COLO668 (cell line): ENCODE measurements at regions not wholly inside any gene's neighbourhood (a gene's known extent, or its start where the extent isn't known, plus 50 kb on each side); places are given as distances from the start of the nearest gene placed in this dataset.

Experiments used
- DNase-seq: peaks from one replicate; lab custom pipeline; 2025; ENCODE audit not compliant: unreplicated experiment; lab: John Stamatoyannopoulos, UW

DNA sequence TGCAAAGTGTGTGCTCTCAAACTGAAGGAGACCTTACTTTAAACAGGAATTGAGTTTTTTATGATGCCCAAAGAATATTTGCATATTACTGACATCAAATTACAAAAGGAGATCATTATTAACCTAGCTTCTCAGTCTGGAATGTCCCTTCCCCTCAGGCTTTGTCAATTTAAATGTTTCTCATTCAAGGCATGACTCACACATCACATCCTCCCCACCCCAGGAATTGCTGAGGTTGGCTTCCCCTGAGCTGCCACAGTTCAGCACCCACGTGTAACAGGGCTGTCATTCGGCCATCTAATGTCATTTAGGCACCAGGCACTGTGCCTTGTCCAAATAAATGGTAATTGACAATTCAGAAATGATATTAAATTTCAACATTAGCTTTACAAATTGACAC lies 305.9 kb upstream of the MGMT start:
- no peak for DNase-seq

DNA sequence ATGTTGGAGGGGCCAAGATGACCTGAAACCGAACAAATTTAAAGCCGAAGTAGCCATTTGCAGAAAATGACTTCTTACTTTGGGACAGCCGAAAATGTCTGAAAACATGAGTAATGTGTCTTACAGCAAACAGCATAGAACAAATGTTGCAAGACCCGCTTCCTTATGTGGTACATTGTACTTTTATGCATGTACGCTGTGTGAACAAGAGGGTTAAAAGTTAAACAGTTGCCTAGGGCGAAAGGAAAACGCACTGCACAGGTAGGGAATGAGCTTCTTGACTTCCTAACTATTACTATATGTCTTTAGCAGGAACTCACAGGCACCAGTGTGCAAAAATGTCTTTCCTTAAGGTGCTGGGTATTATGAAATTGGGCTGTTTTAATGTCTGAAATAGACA lies 303.5 kb upstream of the MGMT start:
- no peak for DNase-seq

DNA sequence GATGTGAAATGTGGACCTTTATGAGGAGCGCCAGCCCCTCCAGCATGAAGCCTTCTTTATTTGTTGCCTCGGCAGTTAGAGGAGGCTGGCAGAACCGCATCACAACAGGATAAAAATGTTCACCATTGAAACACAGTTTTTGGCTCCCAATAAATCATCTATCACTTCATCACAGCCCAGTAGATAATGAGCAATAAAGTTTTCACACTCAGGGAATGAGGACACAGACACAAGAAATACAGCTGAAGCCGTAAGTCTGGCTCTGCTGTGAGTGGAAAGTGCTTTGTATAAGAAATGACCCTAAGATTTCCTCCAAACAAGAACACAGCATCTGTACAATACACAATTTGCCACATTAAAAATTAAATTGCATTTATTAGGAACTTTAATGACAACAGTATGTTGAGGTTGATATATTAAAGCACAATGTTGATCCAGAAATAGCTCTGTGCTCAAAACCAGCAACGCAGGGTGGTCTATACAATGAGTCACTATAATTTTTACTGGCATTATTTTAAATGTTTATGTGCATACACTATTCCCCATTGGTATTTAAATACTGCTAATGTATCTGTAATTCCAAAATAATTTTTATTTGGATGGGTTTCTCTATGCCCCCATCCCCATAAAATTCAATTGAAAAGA lies 301.8 kb upstream of the MGMT start:
- no peak for DNase-seq

DNA sequence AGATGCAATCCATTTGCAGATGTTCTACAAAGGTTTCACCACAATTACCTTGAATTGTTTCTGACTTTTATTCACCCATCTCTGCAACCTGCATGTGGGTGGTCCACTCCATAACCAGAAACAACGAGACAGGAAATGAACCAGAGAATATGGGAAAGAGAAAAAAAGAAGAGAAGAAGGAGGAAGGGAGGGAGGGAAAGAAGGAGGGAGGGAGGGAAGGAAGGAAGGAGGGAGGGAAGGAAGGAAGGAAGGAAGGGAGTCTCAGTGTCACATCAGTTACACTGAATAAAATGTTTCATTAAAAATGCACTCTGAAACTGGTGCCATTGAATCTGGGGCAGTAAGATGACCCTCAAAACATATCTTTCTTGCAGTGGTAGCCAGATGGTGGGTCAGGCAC lies 301.3 kb upstream of the MGMT start:
- no peak for DNase-seq

DNA sequence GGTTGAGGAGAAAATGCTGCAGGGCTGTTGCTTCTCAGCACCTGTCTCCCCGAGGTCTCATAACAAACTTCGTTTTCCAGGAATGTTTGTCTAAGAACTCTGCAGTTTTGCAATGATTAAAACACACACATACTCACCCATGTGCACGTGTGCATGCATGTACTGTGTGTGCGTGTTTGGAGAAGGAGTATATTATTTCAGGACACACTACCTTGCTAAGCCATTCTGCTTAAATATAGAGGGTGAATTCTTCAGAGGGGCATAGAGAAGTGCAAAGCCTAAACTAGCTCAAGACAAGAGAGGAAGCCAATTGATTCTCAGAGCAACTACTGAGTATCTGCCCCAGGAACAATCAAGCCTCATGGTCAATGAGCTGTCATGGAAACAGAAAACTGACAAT lies 298.4 kb upstream of the MGMT start:
- DNase-seq = no peak

DNA sequence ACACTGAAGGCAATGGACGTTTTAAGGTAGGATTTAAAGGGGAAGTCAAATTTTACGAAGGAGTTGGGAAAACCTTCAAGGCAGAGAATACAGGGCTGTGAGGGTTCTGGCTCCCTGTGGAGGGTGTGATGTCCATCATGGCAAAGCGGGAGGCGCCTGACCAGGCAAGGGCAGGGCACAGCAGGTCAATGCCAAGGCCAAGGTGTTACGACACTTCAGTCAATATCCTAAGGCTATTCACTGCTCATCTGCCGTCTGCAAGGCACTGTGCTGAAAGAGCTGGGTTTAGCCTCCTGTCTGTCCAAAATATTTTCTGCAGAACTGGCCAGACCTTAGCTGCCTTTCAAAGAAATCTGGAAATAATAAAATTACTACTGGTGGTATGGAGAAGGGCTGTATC lies 297.9 kb upstream of the MGMT start:
- DNase-seq = no peak

DNA sequence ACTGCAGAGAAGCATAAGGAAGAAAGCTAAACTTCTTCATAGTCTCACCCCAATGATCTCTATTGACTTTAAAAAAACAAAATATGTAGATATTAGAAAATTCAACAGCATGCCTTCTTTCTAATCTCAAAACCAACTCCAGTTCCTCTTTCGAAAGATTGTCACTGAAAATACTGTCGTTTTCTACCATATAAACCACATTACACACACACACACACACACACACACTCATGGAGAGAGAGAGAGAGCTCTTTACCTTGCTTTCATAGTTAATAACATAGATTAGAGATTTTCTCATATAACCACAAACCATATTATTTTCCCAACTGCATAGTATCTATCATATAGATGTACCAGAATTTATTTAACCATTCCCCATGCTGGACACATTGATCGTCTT lies 296.2 kb upstream of the MGMT start:
- DNase-seq = no peak

DNA sequence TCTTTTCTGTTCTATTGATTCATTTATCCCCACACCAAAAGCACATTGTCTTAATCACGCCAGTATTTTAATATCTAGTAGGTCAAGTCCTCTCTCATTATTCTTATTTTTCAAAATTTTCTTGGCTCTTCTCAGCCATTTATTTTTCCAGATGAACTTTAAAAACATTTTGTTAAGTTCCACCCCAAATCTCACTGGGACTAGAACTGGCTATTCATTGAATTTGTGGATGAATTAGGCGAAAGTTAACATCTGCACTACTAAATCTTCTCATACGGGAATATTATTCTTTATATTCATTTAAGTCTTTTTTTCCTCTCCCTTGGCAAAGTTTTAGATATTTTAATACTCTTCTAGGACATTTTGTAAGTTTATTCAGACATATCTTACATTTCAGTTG lies 295.2 kb upstream of the MGMT start:
- DNase-seq = no peak

DNA sequence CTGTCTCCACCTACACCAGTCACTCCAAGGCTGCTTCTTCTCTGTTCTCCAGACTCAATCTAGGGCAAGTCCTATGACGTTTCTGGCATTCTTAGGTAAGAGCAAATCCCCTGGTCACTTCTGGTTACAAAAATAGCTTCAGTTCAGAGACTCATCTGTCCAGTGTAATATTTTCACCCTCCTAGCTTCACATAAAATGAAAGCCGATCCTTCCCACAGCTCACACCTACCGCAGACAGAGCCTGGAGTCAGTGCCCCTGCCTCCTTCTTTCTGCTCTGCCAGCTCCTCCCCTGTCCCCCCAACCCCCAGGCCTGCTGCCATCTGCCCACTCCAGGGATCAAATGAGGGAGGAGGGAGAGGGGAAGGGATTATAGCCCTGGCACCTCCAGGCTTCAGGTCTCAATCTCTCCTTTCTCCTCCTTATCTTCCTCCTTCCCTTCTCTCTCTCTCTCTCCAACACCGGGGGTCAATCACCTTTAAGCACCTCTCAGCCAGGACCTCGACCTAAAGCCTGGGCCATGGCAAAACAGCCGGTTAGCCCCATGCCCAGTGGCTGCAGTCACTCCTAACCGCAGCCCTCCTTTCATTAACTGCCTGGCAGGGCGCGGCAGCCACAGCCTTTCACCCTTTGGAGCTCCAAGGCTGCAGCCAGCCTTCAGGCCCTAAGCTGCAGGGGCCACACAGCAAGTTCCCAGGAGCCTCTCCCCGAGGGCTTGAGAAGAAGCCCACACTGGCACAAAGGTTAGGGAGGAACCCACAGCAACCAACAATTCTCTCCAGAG lies 292.6 kb upstream of the MGMT start:
- DNase-seq = no peak

DNA sequence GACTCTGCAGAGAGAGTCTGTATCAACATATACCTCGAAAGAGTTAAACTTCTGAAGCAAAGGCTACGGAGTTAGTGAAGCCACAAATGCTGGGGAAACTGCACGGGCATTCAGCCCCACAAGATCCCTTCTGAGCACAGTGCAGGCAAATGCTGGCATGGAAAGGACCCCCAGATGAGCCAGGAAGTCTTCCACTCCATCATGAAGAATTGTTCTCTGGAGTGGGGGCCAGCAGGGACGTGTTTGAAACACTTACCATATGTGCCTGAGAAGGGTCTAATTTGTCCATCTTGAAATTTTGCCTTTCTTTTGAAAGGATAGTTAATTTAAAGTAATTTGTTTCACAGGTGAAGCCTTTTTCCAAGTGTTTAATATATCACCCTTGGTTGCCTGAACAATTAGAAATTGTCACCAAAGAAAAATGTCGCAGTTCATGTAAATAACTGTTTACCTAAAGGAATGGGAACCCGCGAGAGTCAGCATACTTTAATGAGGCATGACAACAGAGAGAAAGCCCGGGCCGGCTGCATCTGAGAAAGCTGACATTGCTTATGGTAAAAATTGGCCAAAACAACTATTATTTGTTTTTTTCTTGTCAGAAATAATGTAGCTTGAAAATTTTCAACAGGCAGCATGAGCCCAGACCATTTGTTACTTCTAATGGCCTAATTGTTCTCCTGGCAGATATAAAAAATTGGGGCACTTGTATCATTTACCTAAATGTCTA lies 287.6 kb upstream of the MGMT start:
- no peak for DNase-seq

DNA sequence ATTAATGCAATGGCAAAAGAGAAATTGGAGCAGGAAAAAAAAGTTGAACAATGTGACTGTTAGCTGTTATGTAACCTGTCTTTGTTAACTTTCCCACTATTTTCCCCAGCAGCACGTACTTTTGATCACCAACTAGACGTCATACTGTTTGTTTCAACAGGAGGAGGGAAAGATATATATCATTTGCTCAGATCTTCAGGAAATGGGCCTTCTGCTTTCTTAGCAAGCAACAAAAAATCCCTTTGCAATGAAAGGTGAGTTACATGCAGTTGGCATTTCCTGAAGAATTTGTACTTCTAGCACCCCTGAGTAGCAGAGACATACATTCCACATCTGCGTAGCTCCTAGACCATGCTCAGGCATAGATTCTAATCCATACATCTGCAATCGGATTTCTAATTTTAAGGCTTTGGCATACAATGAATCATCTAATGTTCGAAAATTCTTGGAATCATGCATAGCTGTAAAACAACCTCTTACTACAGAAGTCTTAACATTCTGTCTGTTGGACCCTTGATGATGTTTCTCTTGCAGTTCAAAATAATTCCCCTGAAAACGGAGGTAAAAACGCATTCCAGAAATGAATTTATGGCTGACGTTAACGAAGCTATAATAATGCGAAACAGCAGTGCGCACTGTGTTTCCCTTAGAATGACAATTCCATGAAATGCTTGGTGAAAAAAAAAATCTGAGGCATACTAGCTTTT lies 286.9 kb upstream of the MGMT start:
- DNase-seq = no peak

DNA sequence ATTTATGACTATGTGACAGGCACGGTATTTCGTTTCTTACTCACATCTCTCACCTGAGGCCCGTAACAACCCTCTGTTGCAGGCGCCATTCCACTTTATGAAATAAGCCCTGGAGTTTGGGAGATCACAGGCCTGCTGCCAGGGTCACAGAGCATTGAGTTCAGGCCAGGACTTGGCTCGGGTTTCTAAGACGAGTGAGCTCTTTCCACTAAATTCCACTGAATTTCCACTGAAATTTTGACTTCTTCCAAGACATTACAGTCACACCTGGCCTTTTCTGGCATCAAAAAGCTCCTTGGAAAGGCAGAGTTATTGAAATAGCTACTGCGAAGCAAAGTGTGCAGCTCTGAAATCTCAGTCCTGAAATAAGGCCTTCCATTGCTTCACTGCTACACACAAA lies 282.8 kb upstream of the MGMT start:
- no peak for DNase-seq

DNA sequence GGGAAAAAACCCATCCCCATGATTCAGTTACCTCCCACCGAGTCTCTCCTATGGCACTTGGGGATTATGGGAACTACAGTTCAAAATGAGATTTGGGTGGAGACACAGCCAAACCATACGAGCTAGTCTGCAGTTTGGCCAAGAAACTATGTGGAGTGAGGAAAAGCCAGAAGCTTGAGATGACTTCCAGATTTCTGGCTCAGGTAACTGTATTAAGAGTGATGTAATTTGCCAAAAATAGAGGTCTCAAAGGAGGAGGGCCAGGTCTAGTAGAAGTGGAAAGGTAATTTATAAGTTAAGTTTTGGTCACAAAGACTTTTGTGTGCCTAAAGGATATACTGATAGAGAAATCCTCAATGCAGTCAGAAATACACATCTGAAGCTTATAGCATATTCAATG lies 279.7 kb upstream of the MGMT start:
- no peak for DNase-seq

DNA sequence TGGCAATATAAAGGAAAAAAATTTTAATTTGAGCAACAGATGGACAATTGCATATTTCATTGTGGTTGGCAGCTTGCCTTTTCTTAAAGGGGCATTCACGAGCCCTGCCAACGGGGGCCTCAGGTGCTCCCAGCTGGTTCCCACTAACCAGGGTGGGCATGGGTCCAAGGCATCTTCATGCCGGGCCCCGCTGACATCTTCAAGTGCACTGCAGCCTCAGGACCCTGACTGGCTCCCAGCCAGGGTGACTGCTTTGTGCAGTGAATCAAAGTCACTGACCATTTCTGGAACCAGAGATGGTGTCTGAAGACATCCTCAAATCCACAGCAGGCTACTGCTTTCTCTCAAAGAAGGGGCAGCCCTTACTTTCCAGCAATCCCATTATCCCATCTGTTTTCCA lies 275.2 kb upstream of the MGMT start:
- DNase-seq = no peak

DNA sequence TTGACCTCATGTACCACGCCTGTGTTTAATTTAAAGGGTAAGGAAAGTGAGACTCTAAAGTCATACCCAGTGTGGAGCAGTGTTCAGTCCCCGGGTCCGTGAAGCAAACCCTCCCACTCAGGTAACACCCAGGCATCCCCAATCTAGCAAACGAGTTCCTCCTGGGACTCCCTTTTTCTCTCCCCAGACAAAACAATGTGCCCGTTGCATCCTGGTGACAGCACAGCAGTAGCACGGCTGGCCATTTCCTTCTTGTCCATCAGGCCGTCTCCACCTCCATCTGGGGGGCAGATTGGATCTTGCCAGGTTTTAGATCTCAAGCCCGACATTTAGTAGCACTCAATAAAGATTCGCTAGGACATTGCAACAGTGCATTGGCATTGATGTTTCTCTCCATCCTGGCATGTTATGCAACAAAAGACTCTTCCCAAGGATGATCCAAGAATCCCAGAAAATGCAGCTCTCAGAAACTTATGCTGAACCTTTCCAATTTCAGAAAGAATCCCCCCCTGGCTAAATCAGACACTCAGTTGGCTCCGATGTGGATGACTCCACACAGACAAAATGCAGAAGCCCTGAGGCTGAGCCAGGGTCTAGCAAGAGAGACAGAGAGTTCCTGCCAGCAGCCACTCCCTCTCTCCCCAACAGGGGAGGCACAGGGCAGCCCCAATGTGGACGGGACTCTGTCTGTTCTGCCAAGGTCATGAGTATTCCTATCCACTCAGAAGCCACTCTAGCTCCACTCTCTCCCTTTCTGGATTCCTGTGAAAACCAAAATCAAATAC lies 274.5 kb upstream of the MGMT start:
- no peak for DNase-seq

DNA sequence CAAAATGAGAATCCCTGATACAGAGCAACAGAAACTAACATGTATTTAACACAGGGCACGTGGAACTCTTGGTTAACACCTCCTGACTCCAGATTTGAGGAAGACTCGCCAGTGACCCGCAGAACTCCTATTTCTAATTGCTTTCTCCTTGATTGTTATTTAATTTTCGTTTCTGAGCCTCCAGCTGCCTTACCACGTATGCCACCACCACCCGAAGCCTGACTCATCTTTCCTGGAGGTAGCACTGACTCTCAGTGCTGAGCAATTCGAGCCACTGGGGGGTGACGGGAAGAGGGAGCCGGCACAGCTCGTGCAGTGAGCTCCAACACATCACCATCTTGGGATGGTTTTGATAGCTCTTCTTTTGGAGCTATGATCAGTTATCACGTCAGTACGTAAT lies 273.9 kb upstream of the MGMT start:
- DNase-seq = no peak

DNA sequence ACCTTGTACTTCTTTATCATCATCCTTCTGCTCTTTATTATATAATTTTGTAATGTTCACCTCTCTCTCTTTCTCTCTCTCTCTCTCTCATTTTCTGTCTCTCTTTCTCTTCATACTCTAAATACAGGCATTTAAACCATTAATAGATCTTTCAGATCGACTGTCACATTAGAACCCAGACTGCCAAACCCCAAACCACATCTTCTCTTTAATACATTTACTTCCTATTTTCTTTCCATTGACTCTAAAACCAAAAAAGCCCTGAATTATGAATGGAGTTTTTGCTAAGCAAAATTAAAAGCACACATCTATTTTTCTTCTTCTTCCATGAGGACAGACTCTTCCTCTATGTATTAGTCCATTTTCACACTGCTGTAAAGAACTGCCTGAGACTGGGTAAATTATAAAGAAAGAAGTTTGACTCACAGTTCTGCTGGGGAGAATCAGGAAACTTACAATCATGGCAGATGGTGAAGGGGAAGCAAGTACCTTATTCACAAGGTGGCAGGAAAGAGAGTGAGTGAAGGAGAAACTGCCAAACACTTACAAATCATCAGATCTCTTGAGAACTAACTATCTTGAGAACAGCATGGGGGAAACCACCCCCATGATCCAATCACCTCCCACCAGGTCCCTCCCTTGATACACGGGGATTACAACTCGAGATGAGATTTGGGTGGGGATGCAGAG lies 272.7 kb upstream of the MGMT start:
- DNase-seq = no peak

DNA sequence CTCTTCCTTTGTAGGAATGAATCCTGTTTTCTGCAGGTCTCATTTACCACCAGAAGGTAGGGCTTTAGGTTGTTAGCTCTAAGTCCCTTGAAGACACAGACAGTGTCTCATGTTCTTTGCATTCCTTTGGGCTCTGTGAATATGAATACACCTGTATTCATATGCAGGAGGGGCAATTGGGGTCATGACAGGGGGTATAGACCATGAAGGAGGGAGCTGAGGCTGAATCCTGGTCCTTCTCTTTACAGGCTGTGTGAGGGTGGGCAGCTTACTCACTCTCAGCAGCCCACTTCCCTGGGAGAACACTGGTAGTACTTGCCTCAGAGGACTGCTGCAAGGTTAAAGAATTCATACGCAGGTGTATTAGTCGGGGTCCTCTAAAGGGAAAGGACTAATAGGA lies 267.2 kb upstream of the MGMT start:
- no peak for DNase-seq

DNA sequence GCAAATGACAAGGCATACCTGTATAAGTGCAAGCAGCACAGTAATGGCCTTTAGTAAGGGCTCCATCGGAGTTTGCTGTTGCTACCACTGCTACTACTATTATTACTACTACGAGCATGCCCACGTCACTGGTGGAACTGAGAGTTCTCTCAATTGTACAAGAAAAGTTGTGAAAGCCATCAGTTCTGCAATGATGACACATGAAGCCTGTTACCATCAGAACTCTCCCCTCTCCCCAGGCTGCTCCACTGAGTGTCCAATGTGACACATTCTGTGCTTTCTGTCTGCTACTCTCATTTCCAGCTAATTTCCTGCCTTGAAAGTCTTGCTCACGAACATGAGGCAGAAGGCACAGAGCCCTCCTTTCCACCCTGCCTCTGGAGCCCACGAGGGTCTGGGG lies 263.2 kb upstream of the MGMT start:
- no peak for DNase-seq

DNA sequence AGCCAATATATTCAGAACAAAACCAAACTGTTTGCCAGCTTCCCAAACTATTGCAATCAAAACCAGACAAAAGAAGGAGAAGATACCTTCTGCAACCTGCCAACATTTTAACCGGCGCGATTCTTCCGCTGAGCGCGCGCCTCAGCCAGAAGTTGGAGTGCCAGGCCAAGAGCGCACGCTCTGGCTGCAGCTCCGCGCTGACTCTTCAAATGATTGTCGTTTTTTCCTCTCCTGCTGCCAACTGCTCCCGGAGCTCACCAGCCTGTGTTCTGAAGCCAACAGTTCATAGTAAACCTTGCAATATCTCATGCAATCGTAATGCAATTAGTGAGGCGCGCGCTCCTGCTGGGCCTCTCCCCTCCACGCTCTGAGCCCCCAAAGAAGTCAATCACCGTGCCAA lies 259.7 kb upstream of the MGMT start:
- no peak for DNase-seq
